Colonic mucosa (tissue), 4 donors: ENCODE measurements at regions not wholly inside any gene's neighbourhood (a gene's known extent, or its start where the extent isn't known, plus 50 kb on each side); places are given as distances from the start of the nearest gene placed in this dataset.
"Not testable (repeated sequence)": the region's sequence is repeated elsewhere in the genome, so short reads cannot be mapped to it uniquely, and the experiment has no call there.

ENCODE experiments used
- DNase-seq: peaks from one replicate; pipeline ENCODE4 v3.0.0-alpha.2; 2020
- H3K27ac ChIP-seq: fragments of 200-600 bp; one replicate; pipeline ENCODE4 v1.8.0; 2021
- H3K27me3 ChIP-seq: fragments of 200-600 bp; one replicate; pipeline ENCODE4 v1.8.0; 2021
- H3K36me3 ChIP-seq: fragments of 200-600 bp; one replicate; pipeline ENCODE4 v1.8.0; 2021
- H3K4me1 ChIP-seq: fragments of 200-600 bp; one replicate; pipeline ENCODE4 v1.8.0; 2021; ENCODE audit warnings: mild to moderate bottlenecking
- H3K4me3 ChIP-seq: fragments of 200-600 bp; one replicate; pipeline ENCODE4 v1.8.0; 2021
- H3K9ac ChIP-seq, 2 donors: one replicate each; pipeline ENCODE4 v1.7.0; 2013; ENCODE audit warnings: control low read depth in 2 of 2, low read depth in 2 of 2, low read length in 2 of 2
- H3K9me3 ChIP-seq: fragments of 200-600 bp; one replicate; pipeline ENCODE4 v1.8.0; 2021
- intact Hi-C: fragments of 100-400 bp; cut with DNase I; formaldehyde crosslinking; loops from one replicate; pipeline ENCODE4 v1.14.1; 2022
- TF ChIP-seq, protein P1 (sequence below): fragments of 200-600 bp; IDR thresholded peaks from one replicate; pipeline ENCODE4 v1.8.0; 2022; ENCODE audit warnings: antibody characterized with exemption, mild to moderate bottlenecking
- donor health status: healthy.
- donor health status: DM: no; HTN: no; CAD: no.
- donor health status: DM: no; HTN: no; CAD: no.

DNA sequence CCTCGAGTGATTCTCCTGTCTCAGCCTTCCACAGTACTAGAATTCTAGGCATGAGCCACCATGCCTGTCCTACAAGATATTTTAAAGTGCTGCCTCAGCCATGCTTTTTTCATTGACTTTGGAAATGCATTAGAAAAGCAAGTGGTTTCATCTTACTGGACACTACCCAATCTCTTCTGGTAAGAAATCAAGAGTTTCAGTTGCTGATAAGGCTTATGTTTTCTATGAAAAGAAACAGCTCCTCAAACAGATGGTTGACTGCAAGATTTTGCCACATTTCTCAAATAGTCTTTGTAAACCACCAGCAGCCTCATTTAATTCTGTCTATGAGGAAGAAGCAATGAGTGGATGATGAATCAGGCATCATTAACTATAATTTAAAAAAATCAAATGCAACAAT lies 264.5 kb upstream of the LRP1B start:
- Histone ChIP-seq H3K9ac (no peak overlapping the region), H3K4me1 (no peaks in the 10 kb centered on the region), H3K27ac (no peak overlapping the region), H3K4me3 (no peak overlapping the region), H3K27me3 (no peaks in the 10 kb centered on the region), H3K9me3 (no peaks in the 10 kb centered on the region), H3K36me3 (no peaks in the 10 kb centered on the region)
- DNase-seq = no peak
- intact Hi-C loops = no loop called here
- TF ChIP-seq, protein P1, sequence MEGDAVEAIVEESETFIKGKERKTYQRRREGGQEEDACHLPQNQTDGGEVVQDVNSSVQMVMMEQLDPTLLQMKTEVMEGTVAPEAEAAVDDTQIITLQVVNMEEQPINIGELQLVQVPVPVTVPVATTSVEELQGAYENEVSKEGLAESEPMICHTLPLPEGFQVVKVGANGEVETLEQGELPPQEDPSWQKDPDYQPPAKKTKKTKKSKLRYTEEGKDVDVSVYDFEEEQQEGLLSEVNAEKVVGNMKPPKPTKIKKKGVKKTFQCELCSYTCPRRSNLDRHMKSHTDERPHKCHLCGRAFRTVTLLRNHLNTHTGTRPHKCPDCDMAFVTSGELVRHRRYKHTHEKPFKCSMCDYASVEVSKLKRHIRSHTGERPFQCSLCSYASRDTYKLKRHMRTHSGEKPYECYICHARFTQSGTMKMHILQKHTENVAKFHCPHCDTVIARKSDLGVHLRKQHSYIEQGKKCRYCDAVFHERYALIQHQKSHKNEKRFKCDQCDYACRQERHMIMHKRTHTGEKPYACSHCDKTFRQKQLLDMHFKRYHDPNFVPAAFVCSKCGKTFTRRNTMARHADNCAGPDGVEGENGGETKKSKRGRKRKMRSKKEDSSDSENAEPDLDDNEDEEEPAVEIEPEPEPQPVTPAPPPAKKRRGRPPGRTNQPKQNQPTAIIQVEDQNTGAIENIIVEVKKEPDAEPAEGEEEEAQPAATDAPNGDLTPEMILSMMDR = no peak

DNA sequence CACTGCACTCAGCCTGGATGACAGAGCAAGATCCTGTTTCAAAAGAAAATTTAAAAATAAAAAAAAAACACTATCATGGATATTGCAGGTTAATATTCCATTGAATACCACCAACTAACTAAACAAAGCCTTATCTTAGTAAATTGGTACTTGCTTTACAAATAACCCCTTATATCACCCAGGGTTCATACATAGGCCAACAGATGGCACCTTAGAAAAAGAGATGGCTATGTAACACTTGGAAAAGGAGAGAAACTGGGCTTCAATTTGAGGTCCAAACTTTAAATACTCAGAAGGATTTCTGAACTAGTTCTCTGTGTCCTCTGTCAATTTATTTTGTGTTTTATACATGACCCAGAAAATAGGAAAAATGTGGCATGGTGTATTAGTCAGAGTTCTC lies 249.6 kb upstream of the LRP1B start:
- no peak overlapping the region for H3K9ac ChIP-seq
- H3K4me1 ChIP-seq = no peaks in the 10 kb centered on the region
- H3K27me3 ChIP-seq = no peaks in the 10 kb centered on the region
- no peaks in the 10 kb centered on the region for H3K9me3 ChIP-seq
- TF ChIP-seq, protein P1 = no peak
- H3K27ac ChIP-seq = no peak overlapping the region
- intact Hi-C loops = no loop called here
- DNase-seq = no peak
- H3K4me3 ChIP-seq = no peak overlapping the region
- no peaks in the 10 kb centered on the region for H3K36me3 ChIP-seq

DNA sequence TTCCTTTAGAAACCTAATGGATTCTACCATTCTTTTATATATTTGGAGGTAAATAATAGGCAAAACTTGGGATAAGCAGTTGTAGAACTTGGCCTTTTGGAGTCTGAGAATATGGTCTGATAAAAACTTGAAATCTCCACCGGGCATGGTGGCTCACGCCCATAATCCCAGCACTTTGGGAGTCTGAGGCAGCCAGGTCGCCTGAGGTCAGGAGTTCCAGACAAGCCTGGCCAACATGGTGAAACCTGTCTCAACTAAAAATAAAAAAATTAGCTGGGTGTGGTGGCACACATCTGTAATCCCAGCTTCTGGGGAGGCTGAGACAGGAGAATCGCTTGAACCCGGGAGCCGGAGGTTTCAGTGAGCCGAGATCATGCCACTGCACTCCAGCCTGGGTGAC lies 231.3 kb upstream of the LRP1B start:
- not testable (repeated sequence) for H3K36me3 ChIP-seq, H3K27me3 ChIP-seq, DNase-seq

DNA sequence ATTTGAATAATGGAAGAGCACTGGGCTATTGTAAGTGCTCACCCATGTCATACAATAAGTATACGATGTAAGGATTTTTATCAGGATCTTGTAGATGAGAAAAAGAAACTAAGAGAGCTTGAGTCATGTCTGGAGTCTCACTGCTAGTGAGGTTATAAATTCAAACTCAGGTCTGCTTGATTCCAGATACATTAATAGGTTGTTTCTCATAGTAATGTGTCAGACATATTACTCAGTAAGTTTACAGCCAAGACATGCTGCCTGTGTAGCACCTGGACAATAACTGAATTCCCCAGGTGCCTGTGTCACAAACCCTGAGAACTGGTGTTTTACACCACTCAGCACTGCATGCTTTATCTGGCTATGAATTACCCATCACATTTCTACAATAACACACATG lies 216.9 kb upstream of the LRP1B start:
- Histone ChIP-seq H3K4me3 (no peak overlapping the region), H3K27me3 (no peaks in the 10 kb centered on the region), H3K27ac (no peak overlapping the region), H3K4me1 (no peaks in the 10 kb centered on the region), H3K9ac (no peak overlapping the region), H3K36me3 (no peaks in the 10 kb centered on the region), H3K9me3 (no peaks in the 10 kb centered on the region)
- intact Hi-C loops = no loop called here
- TF ChIP-seq, protein P1 = no peak
- no peak for DNase-seq

More for the DNA sequence above, 231.3 kb upstream of the LRP1B start:
- H3K4me3 ChIP-seq, H3K27ac ChIP-seq, H3K4me1 ChIP-seq, H3K9ac ChIP-seq, H3K9me3 ChIP-seq, intact Hi-C loops: not testable (repeated sequence)

DNA sequence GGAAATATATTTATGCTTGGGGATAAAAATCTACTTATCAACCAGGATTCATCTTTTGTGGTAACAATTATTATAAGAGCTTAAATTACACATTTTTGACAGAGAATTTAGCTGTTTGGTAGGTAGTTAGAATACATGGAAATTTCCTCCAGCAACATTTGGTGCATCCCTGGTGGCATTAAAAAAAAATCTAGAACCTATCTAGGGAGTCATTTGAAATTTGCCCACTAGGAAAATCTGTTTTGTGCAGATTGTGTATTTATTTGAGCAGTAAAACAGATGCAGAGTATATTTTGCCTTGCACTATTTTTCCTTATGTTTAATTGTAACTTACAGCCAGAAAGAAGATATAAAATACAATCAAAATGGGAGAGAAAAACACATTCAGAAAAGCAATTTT lies 208.4 kb upstream of the LRP1B start:
- TF ChIP-seq, protein P1 = no peak
- Histone ChIP-seq H3K4me1 (no peaks in the 10 kb centered on the region), H3K27ac (no peak overlapping the region), H3K4me3 (no peak overlapping the region), H3K27me3 (no peaks in the 10 kb centered on the region), H3K9me3 (no peaks in the 10 kb centered on the region), H3K9ac (no peak overlapping the region), H3K36me3 (no peaks in the 10 kb centered on the region)
- DNase-seq = no peak
- intact Hi-C loops = no loop called here

DNA sequence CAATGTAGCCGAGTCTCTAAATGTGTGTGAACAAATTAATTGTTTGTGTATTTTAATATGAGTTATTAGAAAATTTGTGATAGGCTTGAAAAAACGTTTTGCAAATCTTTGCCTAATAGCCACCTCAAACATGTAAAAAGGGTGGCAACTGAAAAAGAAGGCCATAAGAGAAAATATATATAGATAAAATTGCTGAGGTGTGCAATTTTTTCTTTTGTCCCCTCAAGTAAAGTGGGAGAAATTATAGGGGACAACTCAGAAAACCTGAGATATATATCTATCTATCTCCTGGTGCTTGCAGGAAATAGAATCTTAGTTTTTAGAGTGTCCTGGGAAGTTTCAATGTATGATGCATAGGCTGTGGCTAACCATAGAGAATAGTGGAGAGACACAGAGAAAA lies 201.4 kb upstream of the LRP1B start:
- TF ChIP-seq, protein P1 = no peak
- H3K9me3 ChIP-seq = no peaks in the 10 kb centered on the region
- H3K4me3 ChIP-seq = no peak overlapping the region
- H3K27me3 ChIP-seq = no peaks in the 10 kb centered on the region
- no peak overlapping the region for H3K27ac ChIP-seq
- intact Hi-C loops = no loop called here
- H3K36me3 ChIP-seq = no peaks in the 10 kb centered on the region
- H3K4me1 ChIP-seq = no peaks in the 10 kb centered on the region
- H3K9ac ChIP-seq = no peak overlapping the region
- no peak for DNase-seq
